Inferior parietal cortex (tissue), 1 donor: ENCODE measurements at regions not wholly inside any gene's neighbourhood (a gene's known extent, or its start where the extent isn't known, plus 50 kb on each side); places are given as distances from the start of the nearest gene placed in this dataset.
"Not testable (repeated sequence)": the region's sequence is repeated elsewhere in the genome, so short reads cannot be mapped to it uniquely, and the experiment has no call there.

Experiments
- DNase-seq: peaks from one replicate; pipeline ENCODE4 v3.0.0-alpha.2; 2016; ENCODE audit errors: extremely low spot score

DNA sequence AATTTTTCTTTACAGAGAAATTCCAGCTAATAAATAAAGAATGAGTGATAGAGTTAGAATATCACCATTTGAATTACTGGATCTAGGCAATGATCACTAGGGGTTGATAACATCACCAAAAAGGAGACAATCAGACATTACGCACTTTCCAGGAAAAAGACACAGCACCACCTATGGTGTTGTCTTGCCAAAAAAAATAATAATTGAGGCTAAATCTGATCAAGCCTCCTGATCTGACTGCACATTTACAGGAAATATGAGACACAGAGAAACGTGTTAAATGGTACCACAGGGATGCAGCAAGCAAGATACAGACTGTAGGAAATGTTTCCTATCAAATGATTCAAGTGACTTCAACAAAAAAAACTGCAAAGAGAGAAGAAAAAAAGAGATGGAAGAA is 92.8 kb downstream of the EOMES start:
- DNase-seq: no peak

DNA sequence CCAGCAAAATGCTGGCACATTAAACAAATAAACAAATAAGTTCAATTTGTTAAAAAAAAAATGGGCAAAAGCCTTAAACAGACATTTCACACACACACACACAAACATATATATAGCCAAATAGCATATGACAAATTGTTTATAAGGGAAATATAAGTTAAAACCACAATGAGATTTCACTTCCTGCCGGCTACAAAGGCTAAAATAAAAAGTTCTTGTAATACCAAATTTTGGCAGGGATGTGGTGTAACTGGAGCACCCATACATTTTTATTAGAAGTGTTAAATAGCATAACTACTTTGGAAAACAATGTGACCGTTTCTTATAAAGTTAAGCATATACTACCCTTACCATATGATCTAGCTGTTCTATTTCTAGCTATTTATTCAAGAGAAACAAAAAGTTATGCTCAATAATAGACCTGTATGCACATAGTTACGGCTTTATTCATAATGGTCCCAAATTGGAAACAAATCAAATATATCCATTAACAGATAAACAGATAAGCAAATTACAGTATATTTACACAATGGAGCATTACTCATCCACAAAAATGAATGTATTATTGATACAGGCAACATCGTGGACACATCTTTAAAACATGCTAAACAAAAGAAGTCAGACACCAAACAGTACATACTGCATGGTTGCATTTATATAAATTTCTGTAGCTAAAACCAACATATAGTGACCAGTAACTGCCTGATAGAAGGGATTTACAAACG is 93.9 kb downstream of the EOMES start:
- DNase-seq: no peak

DNA sequence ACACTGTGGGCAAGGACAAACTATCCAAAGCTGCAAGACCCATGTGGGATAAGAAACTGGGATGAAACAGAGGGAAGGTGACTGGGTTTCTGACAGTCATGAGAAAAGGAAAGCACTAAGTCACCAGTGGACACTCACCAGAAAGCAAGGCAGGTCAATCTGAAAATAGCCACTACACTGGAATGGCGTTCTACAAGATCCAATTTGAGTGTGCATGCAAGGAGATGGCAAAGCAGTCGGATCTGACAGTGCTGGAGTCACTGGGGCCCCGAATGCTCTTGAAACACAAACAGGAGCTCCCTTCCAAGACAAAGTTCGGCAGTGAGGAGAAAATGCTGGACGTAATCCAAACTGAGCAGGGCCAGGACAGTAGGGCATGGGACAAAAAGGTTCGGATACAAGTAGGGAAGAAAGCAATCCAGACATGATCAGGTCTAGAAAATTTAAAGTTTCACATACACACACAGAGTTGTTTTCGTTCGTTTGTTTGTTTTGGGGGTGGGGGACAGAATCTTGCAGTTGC is 95.5 kb downstream of the EOMES start:
- DNase-seq: no peak

DNA sequence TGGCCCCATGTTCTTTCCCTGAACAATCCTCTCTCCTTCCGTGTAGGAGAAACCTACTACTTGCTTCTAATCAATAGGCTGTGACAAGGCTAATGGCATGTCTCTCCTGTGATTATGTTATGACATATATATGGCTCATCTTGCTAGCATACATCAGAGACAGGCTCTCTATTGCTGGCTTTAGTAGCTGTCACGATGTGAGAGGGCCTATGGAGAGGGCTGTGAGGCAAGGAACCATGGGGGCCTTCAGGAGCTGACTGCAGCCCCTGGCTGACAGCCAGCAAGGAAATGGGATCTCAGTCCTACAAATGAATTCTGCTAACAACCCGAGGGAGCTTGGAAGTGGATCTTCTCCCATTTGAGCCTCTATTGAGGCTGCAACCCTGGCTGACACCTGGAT is 96.3 kb downstream of the EOMES start:
- DNase-seq: no peak

DNA sequence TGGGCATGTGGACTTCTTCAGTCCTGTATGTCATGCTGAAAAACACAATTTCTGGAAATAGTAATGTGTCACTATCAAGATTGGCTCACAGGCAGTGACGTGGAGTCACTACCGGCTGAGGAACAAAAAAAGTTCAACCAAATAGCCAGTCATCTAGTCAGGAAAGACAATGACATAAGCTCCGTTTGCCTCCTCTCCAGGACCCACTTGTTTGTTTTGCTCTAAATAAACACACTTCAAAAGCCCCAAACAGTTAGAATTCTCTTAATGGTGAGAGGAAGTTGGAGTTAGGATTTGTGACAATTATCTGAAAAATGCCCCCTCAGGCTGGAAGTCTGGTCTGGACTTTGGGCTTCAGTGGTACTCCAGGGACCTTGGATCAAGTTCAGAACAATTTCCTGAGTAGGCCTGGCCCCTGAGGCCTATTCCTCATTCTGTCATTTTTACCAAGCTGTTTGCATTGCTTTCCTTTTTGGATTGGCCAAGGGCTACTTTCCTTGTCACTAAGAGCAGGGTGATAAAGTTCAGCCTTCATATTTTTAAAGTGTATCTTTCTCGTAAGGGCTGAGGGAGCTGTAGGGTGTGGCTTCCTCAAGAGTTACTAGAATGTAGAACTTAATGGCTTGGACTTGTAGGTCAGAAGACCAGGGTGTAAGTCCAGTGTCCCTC is 98.9 kb downstream of the EOMES start:
- DNase-seq: no peak

DNA sequence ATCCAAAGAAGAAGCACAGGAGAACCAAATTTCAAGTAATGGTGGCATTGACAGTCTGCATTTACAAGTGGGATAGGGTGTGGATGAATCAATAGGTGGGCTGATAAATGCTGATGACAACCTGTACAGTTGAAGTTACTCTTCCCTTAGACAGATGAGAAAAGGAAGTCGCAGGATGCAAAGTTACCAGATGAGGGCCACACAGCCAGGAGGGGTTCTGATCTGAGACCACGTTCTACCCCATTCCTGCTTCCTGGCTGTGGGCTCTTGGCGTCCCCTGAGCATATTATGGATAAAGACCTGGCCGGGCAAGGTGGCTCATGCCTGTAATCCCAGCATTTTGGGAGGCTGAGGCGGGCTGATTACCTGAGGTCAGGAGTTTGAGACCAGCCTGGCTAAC is 104.6 kb downstream of the EOMES start:
- no peak for DNase-seq

DNA sequence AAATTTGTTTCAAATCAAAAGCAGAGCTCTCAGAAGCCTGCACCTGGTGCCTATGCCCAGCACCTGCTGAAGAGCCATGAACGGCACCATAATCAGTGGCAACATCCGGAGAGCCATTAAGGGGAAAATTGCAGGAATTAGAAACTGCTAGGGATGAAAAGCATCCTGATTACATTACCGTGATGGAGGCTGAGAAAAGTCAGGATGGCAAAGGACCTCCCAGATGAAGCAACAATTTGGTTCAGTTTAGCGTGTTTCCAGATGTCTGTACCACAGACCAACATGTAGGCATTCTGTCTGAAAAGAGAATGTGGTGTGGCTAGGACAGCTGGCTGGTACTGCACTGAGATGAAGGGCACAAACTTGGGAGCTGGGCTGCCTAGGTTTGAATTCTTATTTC is 106.1 kb downstream of the EOMES start:
- no peak for DNase-seq

DNA sequence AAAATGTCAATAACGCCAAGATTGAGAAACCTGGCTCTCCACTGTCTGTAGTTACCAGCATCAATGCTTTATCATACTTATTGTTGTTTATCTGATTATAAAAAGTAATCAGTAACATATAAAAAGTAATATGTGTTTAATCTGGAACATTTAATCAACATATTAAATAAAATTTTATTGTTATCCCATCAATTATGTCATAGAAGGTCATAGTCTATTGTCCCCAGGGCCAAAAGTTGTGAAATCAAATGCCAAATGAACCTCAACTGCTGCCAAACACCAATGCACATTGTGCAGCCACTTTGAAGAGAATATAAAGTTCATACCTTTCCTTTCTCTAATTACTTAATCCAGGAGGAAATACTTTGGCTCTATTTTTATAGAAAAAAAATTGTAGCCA is 106.6 kb downstream of the EOMES start:
- no peak for DNase-seq

DNA sequence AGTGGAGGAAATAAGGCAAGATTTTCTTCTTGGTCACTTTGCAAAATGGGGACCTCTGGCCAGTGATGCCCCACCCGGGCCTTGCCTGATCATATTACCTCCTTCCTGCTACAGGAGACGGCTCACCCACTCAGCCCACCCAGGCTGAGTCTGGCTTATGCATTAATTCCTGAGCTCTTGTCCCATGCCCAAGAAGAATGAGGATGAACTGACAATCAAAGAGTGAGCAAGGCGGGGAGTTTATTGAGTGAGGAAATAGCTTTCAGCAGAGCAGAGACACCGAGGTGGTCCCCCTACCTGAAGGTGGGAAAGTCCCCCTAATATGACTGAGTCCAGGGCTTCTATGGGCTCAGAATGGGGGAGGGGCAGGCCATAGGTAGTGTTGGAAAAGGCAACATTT is 107.5 kb downstream of the EOMES start:
- DNase-seq: no peak

DNA sequence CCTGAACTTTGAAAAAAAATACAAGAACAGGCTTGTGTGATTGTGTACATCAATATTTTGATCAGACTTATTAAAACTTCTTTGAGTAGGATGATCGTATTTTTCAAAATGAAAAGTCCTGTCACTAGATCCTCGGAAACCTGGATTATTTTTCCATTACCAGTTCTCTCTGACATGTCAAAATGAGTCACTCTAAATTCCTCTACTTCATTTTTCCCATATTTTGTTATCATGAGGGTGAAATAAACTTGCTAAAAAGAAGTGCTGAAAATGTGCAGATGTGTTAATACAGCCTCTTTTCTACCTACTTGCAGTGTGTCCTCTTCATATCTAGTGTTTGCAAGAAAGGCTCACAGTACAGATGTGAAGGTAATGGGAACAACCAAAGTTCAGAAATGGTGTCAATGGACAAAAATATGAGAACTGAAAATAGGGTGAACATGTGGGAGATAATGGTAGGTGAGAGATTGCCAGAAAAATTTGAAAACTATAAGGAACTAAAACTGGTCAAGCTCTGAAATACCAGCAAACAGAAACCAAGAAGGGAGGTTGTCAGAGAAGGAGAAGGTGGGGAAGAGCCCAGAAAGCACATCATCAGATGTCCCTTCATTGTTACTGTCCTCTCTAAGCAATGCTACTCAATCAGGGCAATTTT is 108.2 kb downstream of the EOMES start:
- DNase-seq: no peak

DNA sequence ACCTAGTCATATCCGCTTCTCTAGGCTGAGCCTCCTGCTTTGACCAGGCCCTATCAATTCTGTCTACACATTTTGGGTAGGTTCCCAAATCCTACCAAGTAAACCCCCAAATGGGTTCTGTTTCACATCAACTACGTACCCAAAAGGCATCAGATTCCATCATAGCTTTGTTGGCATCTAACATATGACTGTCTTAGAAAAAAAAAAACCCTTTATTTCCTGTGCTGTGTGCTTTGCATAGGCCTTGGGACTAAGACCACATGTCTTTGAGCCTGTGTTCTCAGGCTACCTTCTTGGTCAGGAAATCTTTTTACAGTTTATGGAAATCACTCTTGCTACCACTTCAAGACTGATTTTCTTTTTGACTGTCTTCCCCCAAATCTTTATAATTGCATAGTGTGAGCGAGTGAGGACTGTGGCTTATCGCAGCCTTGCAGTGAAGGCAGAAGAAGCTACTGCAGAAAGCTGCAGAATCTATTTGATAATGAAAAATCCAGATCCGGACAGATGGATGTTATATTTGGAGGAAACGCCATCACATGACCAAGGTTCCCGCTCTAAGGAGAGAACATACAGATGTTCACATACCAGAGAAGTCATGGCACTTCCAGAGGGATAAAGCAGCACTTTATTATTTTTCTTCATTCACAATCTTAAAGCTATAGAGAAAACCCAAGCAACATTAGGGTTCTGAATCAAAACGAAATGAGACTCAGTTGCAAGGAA is 111.2 kb downstream of the EOMES start:
- DNase-seq: no peak

DNA sequence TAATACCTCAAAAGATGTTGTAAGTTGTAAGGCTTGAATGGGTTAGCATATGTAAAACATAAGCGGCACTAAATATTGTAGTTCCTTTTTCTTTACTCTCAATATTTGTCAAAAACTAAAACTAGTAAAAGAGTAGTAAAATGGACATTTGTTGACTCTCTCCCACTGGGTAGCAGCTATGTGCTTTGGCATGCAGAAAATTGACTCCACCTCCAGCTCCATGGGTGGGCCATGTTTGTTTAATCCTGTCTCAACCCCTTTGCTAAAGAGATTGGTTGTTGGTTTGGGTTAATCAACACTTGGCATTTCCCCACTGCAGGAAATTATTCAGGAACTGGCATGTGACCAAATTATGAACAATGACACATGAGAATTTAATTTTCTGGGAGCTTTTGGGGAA is 114.8 kb downstream of the EOMES start:
- no peak for DNase-seq

DNA sequence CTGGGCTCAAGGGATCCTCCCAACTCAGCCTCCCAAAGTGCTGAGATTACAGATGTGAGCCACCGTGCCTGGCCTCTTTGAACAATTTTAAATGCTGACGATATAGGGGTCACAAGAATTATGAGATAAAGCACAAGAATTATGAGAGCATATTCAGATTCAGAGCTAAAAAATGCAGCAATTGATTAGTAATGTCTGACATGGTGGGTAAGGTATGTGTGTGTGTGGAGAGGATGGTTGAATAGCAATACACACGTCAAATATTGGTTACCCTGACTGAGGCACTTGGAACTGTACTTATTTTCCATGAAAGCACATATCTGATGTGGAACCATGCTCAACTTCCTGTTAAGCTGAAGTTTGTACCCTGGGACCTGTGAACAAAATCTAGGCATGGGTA is 115.6 kb downstream of the EOMES start:
- no peak for DNase-seq

DNA sequence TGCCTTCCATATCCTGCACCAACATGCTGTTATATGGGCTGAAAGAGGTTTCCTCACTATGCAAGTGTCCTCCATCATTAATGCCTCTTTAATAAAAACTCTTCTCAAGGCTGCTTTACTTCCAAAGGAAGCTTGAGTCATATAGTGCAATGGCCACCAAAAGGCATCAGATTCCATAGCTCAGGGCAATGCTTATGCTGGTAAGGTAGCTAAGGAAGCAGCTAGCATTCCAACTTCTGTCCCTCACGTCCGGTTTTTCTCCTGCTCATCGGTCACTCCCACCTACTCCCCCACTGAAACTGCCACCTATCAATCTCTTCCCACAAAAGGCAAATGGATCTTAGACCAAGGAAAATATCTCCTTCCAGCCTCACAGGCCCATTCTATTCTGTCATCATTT is 117.1 kb upstream of the SLC4A7 start:
- DNase-seq: not testable (repeated sequence)

DNA sequence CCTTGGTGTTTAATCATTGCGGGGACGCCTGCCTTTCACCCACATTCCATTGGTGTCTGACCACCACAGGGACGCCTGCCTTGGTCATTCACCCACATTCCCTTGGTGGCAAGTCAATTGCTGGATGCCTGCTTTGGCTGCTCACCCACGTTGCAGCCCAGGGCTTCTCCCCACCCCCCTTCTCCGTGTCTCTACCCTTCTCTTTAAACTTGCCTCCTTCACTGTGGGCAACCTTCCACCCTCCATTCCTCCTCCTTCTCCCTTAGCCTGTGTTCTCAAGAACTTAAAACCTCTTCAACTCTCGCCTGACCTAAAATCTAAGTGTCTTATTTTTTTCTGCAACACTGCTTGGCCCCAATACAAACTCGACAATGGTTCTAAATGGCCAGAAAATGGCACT is 115.6 kb upstream of the SLC4A7 start:
- not testable (repeated sequence) for DNase-seq

DNA sequence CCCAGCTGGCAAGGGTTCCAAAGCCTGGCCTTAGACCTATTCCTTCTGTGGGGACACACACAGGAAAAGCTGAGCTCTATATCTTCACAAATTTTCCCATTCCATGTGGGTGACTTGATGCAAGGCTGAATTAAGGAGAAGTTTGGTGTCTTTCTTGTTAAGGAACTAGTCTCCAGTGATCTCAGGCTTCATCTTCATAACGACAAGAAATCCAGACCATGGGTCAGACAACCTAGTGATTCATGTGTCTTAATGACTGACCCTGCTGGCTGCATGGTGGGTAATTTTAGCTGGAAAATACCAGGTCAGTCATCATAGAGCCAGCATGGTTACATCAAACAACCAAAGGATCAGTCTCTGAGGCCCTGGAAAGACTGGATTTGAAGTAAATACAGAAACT is 112.7 kb upstream of the SLC4A7 start:
- no peak for DNase-seq

DNA sequence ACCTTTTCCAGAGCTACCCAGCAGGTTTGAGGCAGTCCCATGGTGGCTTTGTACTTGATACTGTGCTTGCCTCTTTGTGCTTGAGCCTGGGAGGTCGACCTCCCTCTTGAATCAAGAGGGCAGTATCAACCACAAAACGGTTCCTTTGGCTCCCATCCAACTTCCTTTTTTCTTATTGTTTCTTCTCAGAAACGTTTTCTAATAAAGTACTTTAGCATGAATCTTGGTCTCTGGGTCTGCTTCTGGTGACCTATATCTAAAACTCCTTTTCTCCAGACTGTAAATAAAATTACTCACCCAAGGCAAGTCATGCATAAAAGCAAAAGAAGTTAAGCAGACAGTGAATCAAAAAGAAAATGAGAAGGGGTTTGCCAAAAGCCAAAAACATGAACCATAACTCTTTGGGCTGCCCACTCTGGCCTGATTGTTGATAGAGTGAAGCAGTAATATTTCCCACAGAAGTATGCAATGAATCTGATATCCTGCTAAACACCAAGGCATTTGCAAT is 112.2 kb upstream of the SLC4A7 start:
- no peak for DNase-seq

DNA sequence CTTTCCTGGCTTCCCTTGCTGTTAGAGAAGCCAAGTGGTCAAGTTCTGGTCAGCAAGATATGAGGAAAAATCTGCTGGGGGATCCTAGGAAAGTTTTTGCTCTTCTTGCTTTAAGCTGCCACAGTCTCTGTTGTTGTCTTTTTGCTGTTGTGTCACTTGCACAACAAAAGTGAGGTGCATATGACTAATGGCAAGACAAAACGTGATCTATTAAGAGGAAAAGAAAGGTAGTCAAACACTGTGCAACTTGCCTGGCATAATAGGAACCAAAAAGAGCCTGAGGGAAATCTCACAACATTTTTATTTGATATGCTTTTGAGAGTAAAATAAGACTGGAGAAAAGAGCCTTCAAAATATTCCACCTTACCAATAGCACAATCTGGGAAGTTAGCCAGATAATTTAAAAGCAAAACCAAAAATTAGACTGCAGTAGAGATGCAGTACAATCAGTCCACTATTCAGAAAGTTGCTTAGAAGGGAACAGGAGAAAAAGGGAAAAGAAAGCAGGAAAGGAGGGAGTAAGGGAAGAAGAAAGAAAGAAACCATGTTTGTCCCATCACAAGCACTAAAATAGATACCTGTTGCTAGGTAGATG is 110.0 kb upstream of the SLC4A7 start:
- DNase-seq: no peak

DNA sequence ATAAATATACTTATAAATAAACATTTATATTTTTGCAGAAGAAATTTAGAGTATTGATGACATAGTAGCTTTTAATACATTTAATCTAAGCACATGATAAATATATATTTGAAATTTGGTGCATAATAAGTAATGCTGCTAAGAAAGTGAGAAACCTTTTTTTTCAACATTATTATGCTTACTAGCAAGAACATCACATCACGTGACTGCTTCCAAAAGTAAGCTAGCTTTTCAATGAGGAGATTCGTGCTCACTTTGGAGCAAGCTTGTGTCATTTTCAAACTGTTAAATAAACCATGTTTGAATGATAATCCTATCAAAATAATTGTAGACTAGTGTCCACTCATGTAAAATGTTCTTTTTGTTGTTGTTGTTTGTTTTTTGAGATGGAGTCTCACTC is 109.0 kb upstream of the SLC4A7 start:
- no peak for DNase-seq

DNA sequence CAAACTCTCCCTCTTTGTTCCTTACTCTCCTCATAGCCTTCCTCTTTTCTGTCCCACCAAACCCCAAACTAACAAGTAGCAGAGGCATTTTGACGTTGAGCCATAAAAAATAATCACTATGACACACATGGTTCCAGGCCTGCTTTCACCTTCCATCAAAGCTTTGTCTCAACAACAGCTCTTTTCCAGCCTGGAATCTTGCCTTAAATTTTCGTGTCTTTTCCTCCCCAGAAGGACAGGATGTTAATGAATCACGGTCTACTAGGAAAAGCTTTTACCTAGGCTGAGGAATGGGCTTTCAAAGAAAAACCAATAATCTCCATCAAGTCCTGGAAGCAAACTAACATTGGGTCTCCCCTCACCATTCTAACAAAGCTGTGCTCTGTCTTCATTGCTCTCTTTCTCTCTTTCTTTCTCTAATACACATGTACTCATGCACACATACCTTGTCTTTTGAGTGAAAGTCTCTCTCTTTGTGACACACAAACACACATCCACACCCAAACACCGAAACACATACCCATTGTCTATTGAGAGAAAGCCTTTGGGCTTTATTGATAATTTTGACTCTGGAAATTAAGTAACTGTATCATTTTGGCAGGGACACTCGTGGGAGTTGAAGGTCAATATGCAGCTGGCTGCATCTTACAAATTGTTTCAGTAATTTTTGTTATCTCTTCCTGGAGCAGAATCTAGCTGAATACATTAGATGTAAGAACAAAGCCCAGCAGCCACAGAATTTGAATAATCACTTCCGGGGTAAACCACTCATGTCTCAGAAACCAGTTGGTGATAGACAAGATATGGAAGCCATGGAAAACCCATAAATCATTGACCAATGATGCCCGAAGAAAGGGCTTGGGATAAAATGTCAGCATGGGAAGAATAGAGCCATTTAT is 107.4 kb upstream of the SLC4A7 start:
- no peak for DNase-seq
